MG63 (cell line): ENCODE measurements at regions not wholly inside any gene's neighbourhood (a gene's known extent, or its start where the extent isn't known, plus 50 kb on each side); places are given as distances from the start of the nearest gene placed in this dataset.
"Not testable (repeated sequence)": the region's sequence is repeated elsewhere in the genome, so short reads cannot be mapped to it uniquely, and the experiment has no call there.

Experiments used
- DNase-seq: peaks from one replicate; pipeline ENCODE4 v3.0.0-alpha.2; 2020
- H3K27me3 ChIP-seq: fragments of 250-450 bp; sonication (Bioruptor Pico); 2 replicates; pipeline ENCODE4 v1.5.1; 2020; ENCODE audit warnings: mild to moderate bottlenecking, moderate library complexity
- H3K36me3 ChIP-seq: fragments of 250-450 bp; sonication (Bioruptor Pico); 2 replicates; pipeline ENCODE4 v1.5.1; 2020; ENCODE audit warnings: mild to moderate bottlenecking, moderate library complexity
- H3K4me3 ChIP-seq: fragments of 250-450 bp; sonication (Bioruptor Pico); 2 replicates; pipeline ENCODE4 v1.5.1; 2020; ENCODE audit warnings: mild to moderate bottlenecking, moderate library complexity
- H3K9me3 ChIP-seq: fragments of 250-450 bp; sonication (Bioruptor Pico); 2 replicates; pipeline ENCODE4 v1.5.1; 2020; ENCODE audit warnings: mild to moderate bottlenecking, moderate library complexity

GRCh38 chr13:48583859-48584311, 51.0 kb upstream of the RCBTB2 start:
- Histone ChIP-seq H3K36me3 (no peaks in the 10 kb centered on the region), H3K9me3 (no peaks in the 10 kb centered on the region), H3K4me3 (no peak overlapping the region), H3K27me3 (no peaks in the 10 kb centered on the region)
- no peak for DNase-seq

- Histone ChIP-seq H3K27me3 (no peaks in the 10 kb centered on the region), H3K9me3 (no peaks in the 10 kb centered on the region), H3K4me3 (no peak overlapping the region), H3K36me3 (no peaks in the 10 kb centered on the region)
- peak; percentile 64 for DNase-seq
Observed at GRCh38 chr13:48585456-48585840, 52.6 kb upstream of the RCBTB2 start.

- H3K36me3 ChIP-seq = no peaks in the 10 kb centered on the region
- no peaks in the 10 kb centered on the region for H3K27me3 ChIP-seq
- no peaks in the 10 kb centered on the region for H3K9me3 ChIP-seq
- H3K4me3 ChIP-seq = no peak overlapping the region
- peak; percentile 35 for DNase-seq
Observed at GRCh38 chr13:48586591-48587103, 53.8 kb upstream of the RCBTB2 start.

DNA sequence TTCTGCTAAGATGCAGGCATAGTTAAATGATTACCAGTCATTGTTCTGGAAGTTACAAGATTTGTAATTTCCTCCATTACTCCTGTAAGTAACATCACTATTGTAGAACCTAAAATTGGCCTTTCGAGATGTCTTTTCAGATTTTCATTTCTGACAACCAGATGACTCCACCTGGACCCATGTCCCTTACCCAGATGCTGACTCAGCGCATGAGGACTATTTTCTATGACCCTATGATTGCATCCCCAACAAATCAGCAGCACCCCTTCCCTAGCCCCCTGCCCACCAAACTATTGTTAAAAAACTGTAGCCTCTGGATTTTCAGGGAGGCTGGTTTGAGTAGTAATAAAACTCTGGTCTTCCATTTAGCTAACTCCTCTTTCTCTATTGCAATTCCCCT, 55.2 kb upstream of the RCBTB2 start:
- no peak for DNase-seq
- Histone ChIP-seq H3K9me3 (no peaks in the 10 kb centered on the region), H3K4me3 (no peak overlapping the region), H3K36me3 (no peaks in the 10 kb centered on the region), H3K27me3 (no peaks in the 10 kb centered on the region)

DNA sequence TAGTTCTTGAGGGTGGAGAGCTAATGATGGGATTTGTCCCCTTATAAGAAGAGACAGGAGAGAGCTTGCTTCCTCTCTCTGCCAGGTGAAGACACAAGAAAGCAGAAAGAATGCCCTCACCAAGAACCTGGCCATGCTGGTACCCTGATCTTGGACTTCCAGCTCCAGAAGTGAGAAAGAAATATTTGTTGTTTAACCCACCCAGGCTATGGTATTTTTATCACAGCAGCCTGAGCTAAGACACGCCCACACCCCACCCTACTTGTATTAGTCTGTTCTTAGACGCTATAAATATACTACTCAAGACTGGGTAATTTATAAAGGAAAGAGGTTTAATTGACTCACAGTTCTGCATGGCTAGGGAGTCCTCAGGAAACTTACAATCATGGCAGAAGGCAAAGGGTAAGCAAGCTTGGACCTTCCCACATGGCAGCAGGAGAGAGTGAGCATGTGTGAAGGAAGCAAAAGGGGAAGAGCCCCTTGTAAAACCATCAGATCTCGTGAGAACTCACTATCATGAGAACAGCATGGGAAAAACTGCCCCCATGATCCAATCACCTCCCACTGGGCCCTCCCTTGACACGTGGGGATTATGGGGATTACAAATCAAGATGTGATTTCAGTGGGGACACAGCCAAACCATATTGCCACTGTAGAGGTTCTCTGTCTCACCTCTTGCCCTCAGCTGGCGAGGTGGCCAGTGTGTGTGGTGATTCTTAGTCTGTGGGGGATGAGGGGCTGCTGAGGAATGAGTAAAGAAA, 57.4 kb upstream of the RCBTB2 start:
- Histone ChIP-seq H3K36me3 (no peaks in the 10 kb centered on the region), H3K4me3 (no peak overlapping the region), H3K27me3 (no peaks in the 10 kb centered on the region), H3K9me3 (no peaks in the 10 kb centered on the region)
- no peak for DNase-seq

- not testable (repeated sequence) for H3K36me3 ChIP-seq, DNase-seq, H3K4me3 ChIP-seq, H3K9me3 ChIP-seq, H3K27me3 ChIP-seq
Observed at GRCh38 chr13:48591124-48591872, 58.4 kb upstream of the RCBTB2 start.

DNA sequence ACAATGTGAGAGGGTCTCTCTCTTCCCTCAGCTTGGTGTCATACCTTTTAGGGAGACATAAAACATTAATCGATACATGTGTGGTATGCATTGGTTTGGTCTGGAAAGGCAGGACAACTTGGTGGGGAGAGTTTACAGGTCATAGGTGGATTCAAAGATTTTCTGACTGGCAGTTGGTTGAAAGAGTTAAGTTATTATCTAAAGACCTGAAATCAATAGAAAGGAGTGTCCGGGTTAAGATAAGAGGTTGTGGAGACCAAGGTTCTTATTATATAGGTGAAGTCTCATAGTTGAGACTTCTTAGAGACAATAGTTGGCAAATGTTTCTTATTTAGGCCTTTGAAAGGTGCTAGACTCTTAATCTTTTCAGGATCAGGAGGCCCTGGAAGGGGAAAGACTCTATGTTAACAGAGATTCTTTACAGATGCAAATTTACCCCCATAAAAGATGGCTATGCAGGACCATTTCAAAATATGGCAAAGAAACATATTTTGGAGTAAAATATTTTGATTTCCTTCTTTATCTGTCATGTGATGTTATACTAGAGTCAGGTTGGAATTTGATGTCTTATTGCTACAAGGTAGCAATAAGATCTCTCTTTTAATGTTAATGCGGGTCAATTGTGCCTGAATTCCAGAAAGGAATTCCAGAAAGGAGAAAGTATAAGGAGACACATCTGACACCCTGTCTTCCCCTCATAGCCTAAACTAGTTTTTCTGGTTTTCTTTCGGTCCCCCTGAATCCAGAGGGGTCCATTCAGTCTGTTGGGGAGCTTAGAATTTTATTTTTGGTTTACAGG, 59.2 kb upstream of the RCBTB2 start:
- Histone ChIP-seq H3K9me3 (no peaks in the 10 kb centered on the region), H3K27me3 (no peaks in the 10 kb centered on the region), H3K36me3 (no peaks in the 10 kb centered on the region), H3K4me3 (no peak overlapping the region)
- no peak for DNase-seq

GRCh38 chr13:48592688-48593049, 59.8 kb upstream of the RCBTB2 start:
- no peak overlapping the region for H3K4me3 ChIP-seq
- no peaks in the 10 kb centered on the region for H3K36me3 ChIP-seq
- no peaks in the 10 kb centered on the region for H3K27me3 ChIP-seq
- no peak for DNase-seq
- H3K9me3 ChIP-seq = no peaks in the 10 kb centered on the region

GRCh38 chr13:48593536-48593935, 60.2 kb upstream of the CYSLTR2 start:
- Histone ChIP-seq H3K4me3 (no peak overlapping the region), H3K9me3 (no peaks in the 10 kb centered on the region), H3K27me3 (no peaks in the 10 kb centered on the region), H3K36me3 (no peaks in the 10 kb centered on the region)
- no peak for DNase-seq

DNA sequence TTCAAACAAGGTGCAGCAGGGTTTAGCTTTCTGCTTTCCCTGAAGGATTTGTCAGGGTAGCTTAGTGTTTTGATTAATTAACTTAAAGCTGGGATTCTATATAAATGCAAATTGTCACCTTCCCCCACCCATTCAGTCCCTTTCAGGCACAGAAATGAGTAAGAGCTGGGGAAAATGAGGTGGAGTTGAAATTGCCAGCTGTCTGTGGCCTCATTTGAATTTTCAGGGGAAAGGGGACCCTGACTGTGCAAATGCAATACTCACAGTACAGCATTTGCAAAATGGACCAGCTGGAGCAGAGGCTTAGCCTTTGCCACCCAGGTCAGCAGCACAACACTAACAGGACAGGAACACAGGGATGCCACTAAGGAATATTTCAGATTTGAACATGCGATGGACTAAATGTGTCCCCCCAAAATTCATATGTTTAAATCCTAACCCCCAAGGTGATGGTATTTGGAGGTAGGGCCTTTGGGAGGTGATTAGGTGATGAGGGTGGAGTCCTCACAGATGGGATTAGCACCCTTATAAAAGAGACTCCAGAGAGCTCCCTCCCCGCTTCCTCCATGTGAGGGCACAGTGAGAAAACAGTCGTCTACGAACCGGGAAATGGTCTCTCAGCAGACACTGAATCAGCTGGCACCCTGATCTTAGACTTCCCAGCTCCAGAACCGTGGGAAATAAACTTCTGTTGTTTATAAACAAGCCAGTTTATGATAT, 59.5 kb upstream of the CYSLTR2 start:
- Histone ChIP-seq H3K4me3 (no peak overlapping the region), H3K36me3 (no peaks in the 10 kb centered on the region), H3K9me3 (no peaks in the 10 kb centered on the region), H3K27me3 (no peaks in the 10 kb centered on the region)
- DNase-seq = no peak

DNA sequence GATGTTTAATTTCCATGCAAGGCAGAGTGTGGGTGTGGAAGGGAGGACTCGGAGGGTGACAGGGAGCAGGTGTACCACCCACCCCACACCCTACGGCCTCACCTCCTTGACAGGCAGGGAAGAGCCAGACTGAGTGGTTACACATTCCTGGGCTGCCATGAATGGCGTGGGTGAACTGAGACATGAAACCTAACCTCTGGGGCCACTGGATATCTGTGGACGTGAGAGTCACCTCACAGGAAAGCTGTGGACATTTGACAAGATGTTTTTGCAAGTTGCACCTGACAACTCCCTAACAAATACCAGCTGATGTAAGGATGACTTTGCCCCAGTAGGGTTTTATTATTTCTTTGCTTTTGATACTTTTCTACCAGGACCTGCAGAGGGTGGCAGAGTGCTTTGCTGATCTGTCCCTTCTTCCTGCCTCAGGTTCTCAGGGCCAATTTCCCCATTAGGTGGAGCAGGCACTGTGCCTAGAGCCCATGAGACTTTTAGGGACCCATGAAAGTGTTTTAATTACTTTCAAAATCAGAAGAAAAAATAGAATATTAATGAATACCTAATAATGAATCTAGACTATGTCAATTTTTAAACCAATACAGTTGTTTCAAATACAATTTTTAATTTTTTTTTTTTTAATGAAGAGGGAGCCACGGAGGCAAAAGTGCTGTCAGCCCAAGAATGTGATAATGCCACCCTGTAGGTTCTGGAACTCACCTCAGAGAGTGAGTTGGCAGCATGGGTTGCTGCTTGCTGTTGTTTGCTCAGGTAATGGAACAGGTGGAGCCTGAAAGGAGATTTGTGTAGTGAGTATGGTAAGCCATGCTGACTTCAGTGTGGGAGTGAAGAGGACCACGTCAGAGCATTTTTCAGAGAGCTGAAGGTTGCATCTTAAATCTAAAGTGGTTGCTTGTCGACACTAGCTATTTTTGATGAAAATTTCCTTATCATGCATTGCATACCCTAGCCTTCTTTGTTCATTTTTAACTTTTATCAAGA, 58.0 kb upstream of the CYSLTR2 start:
- peak; percentile 42 for DNase-seq

DNA sequence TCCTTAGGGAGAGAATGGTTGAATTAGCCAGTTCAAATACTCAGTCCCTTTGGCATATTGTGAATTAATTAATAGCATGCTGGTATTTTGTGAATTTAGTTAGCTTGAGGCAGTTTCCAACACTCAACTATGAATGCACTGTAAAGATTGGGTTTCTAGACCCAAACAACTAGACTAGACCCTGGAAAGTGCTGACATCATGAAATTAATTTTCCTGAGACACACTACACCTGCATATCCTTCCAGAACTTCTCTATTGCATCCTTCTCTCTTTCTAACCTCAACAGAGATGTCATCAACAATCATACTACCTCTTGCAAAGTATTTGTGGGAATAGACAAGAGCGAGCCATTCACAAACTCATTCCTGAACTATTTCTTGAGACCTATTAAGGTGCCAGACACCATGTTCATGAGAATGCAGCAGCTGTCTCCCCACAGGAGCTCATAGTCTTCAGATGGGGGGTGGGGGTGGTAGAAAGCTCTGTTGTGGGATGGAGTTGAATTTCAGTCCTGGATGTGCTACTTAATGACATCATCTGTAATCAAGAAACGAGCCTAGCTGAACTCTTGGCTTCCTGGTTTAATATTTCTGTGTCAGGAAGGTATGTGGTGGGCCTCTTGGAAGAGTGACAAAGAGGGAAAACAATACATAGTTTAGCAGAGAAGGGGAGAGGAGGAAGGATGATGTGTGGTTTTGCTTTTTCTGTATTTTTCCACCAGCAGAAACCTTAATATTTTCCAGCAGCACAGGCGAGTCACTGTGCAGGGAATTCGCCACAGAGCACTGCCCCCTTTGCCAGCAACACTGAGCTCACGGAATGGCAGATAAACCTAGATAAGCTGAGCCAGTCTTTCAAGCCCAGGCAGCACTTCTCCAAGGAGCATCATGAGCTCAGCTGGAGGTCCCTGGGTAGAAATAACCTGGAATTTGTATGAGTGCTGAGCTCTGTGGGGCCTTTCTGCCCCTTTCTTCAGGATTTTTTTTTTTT, 53.1 kb upstream of the CYSLTR2 start:
- Histone ChIP-seq H3K36me3 (no peaks in the 10 kb centered on the region), H3K9me3 (no peaks in the 10 kb centered on the region; the same call in 1 of the 2 replicates), H3K4me3 (no peak overlapping the region), H3K27me3 (no peaks in the 10 kb centered on the region; the same call in 1 of the 2 replicates)
- DNase-seq = peak; percentile 55

More for the DNA sequence above, 58.0 kb upstream of the CYSLTR2 start:
- Histone ChIP-seq H3K4me3 (no peak overlapping the region), H3K27me3 (no peaks in the 10 kb centered on the region), H3K9me3 (no peaks in the 10 kb centered on the region), H3K36me3 (no peaks in the 10 kb centered on the region)

GRCh38 chr13:48602296-48603016, 51.3 kb upstream of the CYSLTR2 start:
- H3K36me3 ChIP-seq = no peaks in the 10 kb centered on the region
- no peaks in the 10 kb centered on the region; the same call in 1 of the 2 replicates for H3K27me3 ChIP-seq
- H3K4me3 ChIP-seq = no peak overlapping the region
- H3K9me3 ChIP-seq = peaks cover 5% of the 10 kb centered on the region
- DNase-seq = no peak

DNA sequence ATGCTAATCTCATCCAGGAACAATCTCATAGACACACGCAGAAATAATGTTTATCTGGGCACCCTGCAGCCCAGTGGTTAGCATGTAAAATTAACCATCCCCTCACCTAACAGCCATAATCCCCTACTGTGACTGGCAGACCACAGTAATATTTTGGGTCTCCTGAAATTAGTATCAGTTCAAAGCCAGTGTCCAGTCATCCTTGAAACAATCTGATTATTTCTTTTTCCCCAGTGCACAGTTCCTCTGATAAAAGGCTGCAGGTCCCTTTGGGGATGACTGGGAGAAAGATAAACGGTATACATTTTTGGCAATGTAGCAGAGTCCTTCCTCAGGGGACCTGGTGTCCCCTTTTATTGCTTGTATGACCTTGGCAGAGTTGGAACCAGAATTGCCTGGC, 50.4 kb upstream of the CYSLTR2 start:
- Histone ChIP-seq H3K9me3 (peaks cover 5% of the 10 kb centered on the region), H3K27me3 (no peaks in the 10 kb centered on the region; the same call in 1 of the 2 replicates), H3K4me3 (no peak overlapping the region), H3K36me3 (no peaks in the 10 kb centered on the region)
- DNase-seq = no peak
